GM21526 (cell line): ENCODE measurements at regions not wholly inside any gene's neighbourhood (a gene's known extent, or its start where the extent isn't known, plus 50 kb on each side); places are given as distances from the start of the nearest gene placed in this dataset.
"Not testable (repeated sequence)": the region's sequence is repeated elsewhere in the genome, so short reads cannot be mapped to it uniquely, and the experiment has no call there.

Source experiments
- ATAC-seq: cut with Tn5 transposase; IDR thresholded peaks from one replicate; pipeline ENCODE4 v1.9.1; 2021; ENCODE audit warnings: moderate library complexity; ENCODE audit not compliant: unreplicated experiment, low FRiP score

GRCh38 chr6:21871831-21872230 lies 278.3 kb downstream of the SOX4 start:
- no peak for ATAC-seq

- no peak for ATAC-seq
These were observed 279.2 kb downstream of the SOX4 start for GRCh38 chr6:21872749-21873148.

- no peak for ATAC-seq
These were observed 280.0 kb downstream of the SOX4 start for GRCh38 chr6:21873562-21873961.

GRCh38 chr6:21874372-21874771 lies 280.8 kb downstream of the SOX4 start:
- ATAC-seq: no peak

GRCh38 chr6:21877037-21877436 lies 283.5 kb downstream of the SOX4 start:
- ATAC-seq: not testable (repeated sequence)

- not testable (repeated sequence) for ATAC-seq
These were observed 286.7 kb downstream of the SOX4 start for GRCh38 chr6:21880249-21880648.

- no peak for ATAC-seq
These were observed 288.5 kb downstream of the SOX4 start for GRCh38 chr6:21881969-21882465.

- ATAC-seq: no peak
These were observed 290.2 kb downstream of the SOX4 start for GRCh38 chr6:21883595-21884328.

GRCh38 chr6:21885111-21885510 lies 291.6 kb downstream of the SOX4 start:
- ATAC-seq: no peak

- no peak for ATAC-seq
These were observed 292.1 kb downstream of the SOX4 start for GRCh38 chr6:21885532-21886114.

GRCh38 chr6:21886542-21887151 lies 293.1 kb downstream of the SOX4 start:
- ATAC-seq: no peak

- no peak for ATAC-seq
These were observed 294.0 kb downstream of the SOX4 start for GRCh38 chr6:21887231-21888185.

- no peak for ATAC-seq
These were observed 297.5 kb downstream of the SOX4 start for GRCh38 chr6:21891080-21891479.

- no peak for ATAC-seq
These were observed 300.2 kb downstream of the SOX4 start for GRCh38 chr6:21893793-21894192.

- ATAC-seq: no peak
These were observed 302.0 kb downstream of the SOX4 start for GRCh38 chr6:21895555-21895954.

- ATAC-seq: no peak
These were observed 304.7 kb downstream of the SOX4 start for GRCh38 chr6:21898107-21898796.

- no peak for ATAC-seq
These were observed 306.2 kb downstream of the SOX4 start for GRCh38 chr6:21899708-21900107.

GRCh38 chr6:21900730-21901129 lies 307.2 kb downstream of the SOX4 start:
- no peak for ATAC-seq

- no peak for ATAC-seq
These were observed 309.1 kb downstream of the SOX4 start for GRCh38 chr6:21902628-21903169.

- ATAC-seq: no peak
These were observed 312.0 kb downstream of the SOX4 start for GRCh38 chr6:21905531-21905930.
